ENCODE measurements at regions not wholly inside any gene's neighbourhood (a gene's known extent, or its start where the extent isn't known, plus 50 kb on each side); places are given as distances from the start of the nearest gene placed in this dataset.

- TF ChIP-seq, protein P1, sequence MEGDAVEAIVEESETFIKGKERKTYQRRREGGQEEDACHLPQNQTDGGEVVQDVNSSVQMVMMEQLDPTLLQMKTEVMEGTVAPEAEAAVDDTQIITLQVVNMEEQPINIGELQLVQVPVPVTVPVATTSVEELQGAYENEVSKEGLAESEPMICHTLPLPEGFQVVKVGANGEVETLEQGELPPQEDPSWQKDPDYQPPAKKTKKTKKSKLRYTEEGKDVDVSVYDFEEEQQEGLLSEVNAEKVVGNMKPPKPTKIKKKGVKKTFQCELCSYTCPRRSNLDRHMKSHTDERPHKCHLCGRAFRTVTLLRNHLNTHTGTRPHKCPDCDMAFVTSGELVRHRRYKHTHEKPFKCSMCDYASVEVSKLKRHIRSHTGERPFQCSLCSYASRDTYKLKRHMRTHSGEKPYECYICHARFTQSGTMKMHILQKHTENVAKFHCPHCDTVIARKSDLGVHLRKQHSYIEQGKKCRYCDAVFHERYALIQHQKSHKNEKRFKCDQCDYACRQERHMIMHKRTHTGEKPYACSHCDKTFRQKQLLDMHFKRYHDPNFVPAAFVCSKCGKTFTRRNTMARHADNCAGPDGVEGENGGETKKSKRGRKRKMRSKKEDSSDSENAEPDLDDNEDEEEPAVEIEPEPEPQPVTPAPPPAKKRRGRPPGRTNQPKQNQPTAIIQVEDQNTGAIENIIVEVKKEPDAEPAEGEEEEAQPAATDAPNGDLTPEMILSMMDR (IDR thresholded peaks at IDR 0.05) = no peak
- TF ChIP-seq POLR2A (IDR thresholded peaks at IDR 0.05) = no peak
These were observed 971.2 kb downstream of the DIPK2A start for GRCh38 chr3:144942838-144943197.

Measured in breast epithelium (tissue), 3 donors.